H9 (cell line): ENCODE measurements at regions not wholly inside any gene's neighbourhood (a gene's known extent, or its start where the extent isn't known, plus 50 kb on each side); places are given as distances from the start of the nearest gene placed in this dataset.

Source experiments
- DNase-seq: peaks from one replicate; pipeline ENCODE4 v3.0.0-alpha.2; 2017
- H2AFZ ChIP-seq: one replicate; pipeline ENCODE4 v1.6.1; 2013; ENCODE audit warnings: mild to moderate bottlenecking, low read length, control low read depth, moderate library complexity
- H2AK5ac ChIP-seq: 2 replicates; pipeline ENCODE4 v1.6.1; 2013; ENCODE audit warnings: low read length, control low read depth, mixed read lengths; ENCODE audit not compliant: insufficient read length
- H2BK120ac ChIP-seq: one replicate; pipeline ENCODE4 v1.6.1; 2013; ENCODE audit warnings: low read depth, mild to moderate bottlenecking, low read length, control low read depth, inconsistent platforms; ENCODE audit not compliant: poor library complexity, severe bottlenecking
- H2BK12ac ChIP-seq: 2 replicates; pipeline ENCODE4 v1.6.1; 2013; ENCODE audit warnings: low read length, control low read depth, mixed read lengths, low read depth; ENCODE audit not compliant: insufficient read length
- H2BK15ac ChIP-seq: 2 replicates; pipeline ENCODE4 v1.6.1; 2013; ENCODE audit warnings: low read depth, low read length, control low read depth
- H2BK20ac ChIP-seq: one replicate; pipeline ENCODE4 v1.6.1; 2013; ENCODE audit warnings: low read depth, mild to moderate bottlenecking, low read length, control low read depth, inconsistent platforms; ENCODE audit not compliant: poor library complexity, severe bottlenecking
- H2BK5ac ChIP-seq: 2 replicates; pipeline ENCODE4 v1.6.1; 2013; ENCODE audit warnings: low read length, control low read depth, mixed read lengths; ENCODE audit not compliant: insufficient read length
- H3K14ac ChIP-seq: 2 replicates; pipeline ENCODE4 v1.6.1; 2013; ENCODE audit warnings: low read length, control low read depth; ENCODE audit not compliant: insufficient read depth
- H3K18ac ChIP-seq: 2 replicates; pipeline ENCODE4 v1.6.1; 2013; ENCODE audit warnings: low read depth, mild to moderate bottlenecking, mixed read lengths, low read length, control low read depth; ENCODE audit not compliant: insufficient read length
- H3K23ac ChIP-seq: 2 replicates; pipeline ENCODE4 v1.6.1; 2013; ENCODE audit warnings: low read length, control low read depth, mixed read lengths, low read depth; ENCODE audit not compliant: insufficient read length
- H3K23me2 ChIP-seq: 2 replicates; pipeline ENCODE4 v1.6.1; 2013; ENCODE audit warnings: low read depth, mild to moderate bottlenecking, mixed read lengths, low read length, control low read depth; ENCODE audit not compliant: insufficient read length, poor library complexity, severe bottlenecking
- H3K27ac ChIP-seq: 2 replicates; pipeline ENCODE4 v1.5.1; 2013; ENCODE audit warnings: low read length, control low read depth, mixed read lengths, low read depth; ENCODE audit not compliant: insufficient read length
- H3K27me3 ChIP-seq: 2 replicates; pipeline ENCODE4 v1.6.1; 2013; ENCODE audit warnings: low read length, control low read depth, inconsistent platforms; ENCODE audit not compliant: insufficient read depth
- H3K4ac ChIP-seq: 2 replicates; pipeline ENCODE4 v1.6.1; 2013; ENCODE audit warnings: low read depth, mild to moderate bottlenecking, control low read depth, inconsistent platforms, low read length, moderate library complexity
- H3K4me1 ChIP-seq: 2 replicates; pipeline ENCODE4 v1.6.1; 2013; ENCODE audit warnings: low read length, control low read depth, inconsistent platforms; ENCODE audit not compliant: insufficient read depth
- H3K4me2 ChIP-seq: 2 replicates; pipeline ENCODE4 v1.6.1; 2013; ENCODE audit warnings: low read length, control low read depth, mixed read lengths; ENCODE audit not compliant: insufficient read length, insufficient read depth
- H3K56ac ChIP-seq: 2 replicates; pipeline ENCODE4 v1.6.1; 2013; ENCODE audit warnings: low read depth, mild to moderate bottlenecking, mixed read lengths, low read length, control low read depth; ENCODE audit not compliant: insufficient read length
- H3K79me1 ChIP-seq: 2 replicates; pipeline ENCODE4 v1.6.1; 2013; ENCODE audit warnings: low read depth, mild to moderate bottlenecking, moderate library complexity, low read length, control low read depth, inconsistent platforms; ENCODE audit not compliant: insufficient read depth, poor library complexity, severe bottlenecking
- H3K79me2 ChIP-seq: 2 replicates; pipeline ENCODE4 v1.6.1; 2013; ENCODE audit warnings: low read length, control low read depth, inconsistent platforms; ENCODE audit not compliant: insufficient read depth
- H3K9ac ChIP-seq: 2 replicates; pipeline ENCODE4 v1.6.1; 2013; ENCODE audit warnings: low read length, control low read depth, mixed read lengths; ENCODE audit not compliant: insufficient read length; ENCODE audit errors: extremely low read depth
- H3K9me3 ChIP-seq: one replicate; pipeline ENCODE4 v1.6.1; 2013; ENCODE audit warnings: low read depth, low read length, inconsistent platforms; ENCODE audit not compliant: control insufficient read depth
- H3T11ph ChIP-seq: one replicate; pipeline ENCODE4 v1.6.1; 2013; ENCODE audit warnings: mild to moderate bottlenecking, low read length, control low read depth, inconsistent platforms
- H4K20me1 ChIP-seq: one replicate; pipeline ENCODE4 v1.6.1; 2013; ENCODE audit not compliant: control insufficient read depth, insufficient read length, insufficient read depth
- H4K5ac ChIP-seq: 2 replicates; pipeline ENCODE4 v1.6.1; 2013; ENCODE audit warnings: low read depth, mild to moderate bottlenecking, mixed read lengths, low read length, control low read depth; ENCODE audit not compliant: insufficient read length
- H4K8ac ChIP-seq: replicated peaks from 2 replicates; pipeline ENCODE4 v1.6.1; 2013; ENCODE audit warnings: low read length, control low read depth, mixed read lengths, low read depth; ENCODE audit not compliant: insufficient read length
- H4K91ac ChIP-seq: 2 replicates; pipeline ENCODE4 v1.6.1; 2013; ENCODE audit warnings: low read depth, mild to moderate bottlenecking, moderate library complexity, mixed read lengths, low read length, control low read depth; ENCODE audit not compliant: insufficient read length
- H3K27ac Mint-ChIP-seq, 3 experiments: 2 replicates in 2 of 3; 3 replicates in 1 of 3; pipeline ENCODE4 v1.8.0; 2020 to 2021; ENCODE audit warnings: mixed read lengths in 3 of 3, mild to moderate bottlenecking in 1 of 3, moderate library complexity in 1 of 3
- H3K27me3 Mint-ChIP-seq: 2 replicates; pipeline ENCODE4 v1.8.0; 2021; ENCODE audit warnings: low read depth, mild to moderate bottlenecking, moderate library complexity, mixed read lengths
- H3K36me3 Mint-ChIP-seq, 3 experiments: 2 replicates in 2 of 3; 3 replicates in 1 of 3; pipeline ENCODE4 v1.8.0; 2020 to 2021; ENCODE audit warnings: low read depth in 3 of 3, mixed read lengths in 3 of 3; ENCODE audit not compliant: insufficient read depth in 1 of 3
- H3K4me1 Mint-ChIP-seq, 2 experiments: 2 replicates each; pipeline ENCODE4 v1.8.0; 2020; ENCODE audit warnings: mixed read lengths in 2 of 2
- H3K4me3 Mint-ChIP-seq, 2 experiments: 2 replicates in 1 of 2; 3 replicates in 1 of 2; pipeline ENCODE4 v1.8.0; 2020 to 2021; ENCODE audit warnings: mild to moderate bottlenecking in 2 of 2, mixed read lengths in 2 of 2, moderate library complexity in 1 of 2
- H3K9me3 Mint-ChIP-seq, 2 experiments: 2 replicates in 1 of 2; 3 replicates in 1 of 2; pipeline ENCODE4 v1.8.0; 2020; ENCODE audit warnings: mild to moderate bottlenecking in 2 of 2, mixed read lengths in 2 of 2, moderate library complexity in 1 of 2
- WGBS: extraction: QIAGEN DNeasy Blood & Tissue Kit; methylation state at CpG from one replicate; pipeline ENCODE4 v1.1.7; 2013; ENCODE audit warnings: missing lambda C conversion rate, low lambda C conversion rate, mixed read lengths; ENCODE audit not compliant: insufficient read length; ENCODE audit errors: extremely low coverage; 5-methylcytosine and 5-hydroxymethylcytosine counted together
- TF ChIP-seq, protein P1 (sequence below): fragments of 200-600 bp; sonication (generic); conservative IDR thresholded peaks from 3 replicates; pipeline ENCODE4 v1.8.0; 2021; ENCODE audit warnings: antibody characterized with exemption, mild to moderate bottlenecking

DNA sequence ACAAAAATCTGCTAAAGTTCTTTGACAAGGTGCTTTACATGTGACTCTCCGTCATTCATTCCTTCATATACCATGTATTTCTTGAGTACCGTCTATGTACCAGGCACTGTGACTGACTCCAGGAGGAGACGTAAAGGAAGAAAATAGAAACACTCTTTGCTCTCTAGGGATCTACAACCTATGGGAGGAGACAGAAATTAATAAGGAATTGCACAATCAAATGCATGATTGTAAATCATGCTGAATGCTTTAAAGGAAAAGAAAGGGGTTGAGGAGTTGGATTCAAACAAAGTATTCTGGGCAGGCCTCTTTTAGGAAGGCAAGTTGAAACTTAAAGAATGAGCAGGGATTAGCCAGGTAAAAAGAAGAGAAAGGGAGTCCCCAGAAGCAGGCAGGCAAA, 239.1 kb upstream of the FGGY start:
- Histone ChIP-seq H4K8ac (no peak overlapping the region), H3K23me2 (no peaks in the 10 kb centered on the region), H3K18ac (peak overlapping the region; percentile 2), H2BK15ac (no peak overlapping the region), H2BK5ac (no peak overlapping the region), H2BK120ac (no peak overlapping the region), H3K4me2 (no peak overlapping the region), H3K23ac (no peak overlapping the region), H3K9me3 (no peaks in the 10 kb centered on the region), H3K9ac (no peak overlapping the region), H3K79me2 (no peaks in the 10 kb centered on the region), H4K20me1 (no peaks in the 10 kb centered on the region), H2AK5ac (no peak overlapping the region), H3K27me3 (no peaks in the 10 kb centered on the region), H3K79me1 (no peaks in the 10 kb centered on the region), H3K27ac (no peak overlapping the region), H4K5ac (no peak overlapping the region), H2AFZ (no peak overlapping the region), H3K4ac (no peak overlapping the region), H3K56ac (no peak overlapping the region), H4K91ac (no peak overlapping the region), H3T11ph (no peak overlapping the region), H2BK12ac (no peak overlapping the region), H3K14ac (0 out of 2 replicates have a peak overlapping the region, but pooled peaks have one; percentile 26), H3K4me1 (peaks cover 7% of the 10 kb centered on the region; the same call in 1 of the 2 replicates), H2BK20ac (peak overlapping the region; percentile 29)
- peak overlapping the region in 2 of 3 experiments; percentile 24 to 56; a peak in 5 of 7 replicates for H3K27ac Mint-ChIP-seq
- no peaks in the 10 kb centered on the region; a peak in 1 of 5 replicates for H3K9me3 Mint-ChIP-seq
- H3K27me3 Mint-ChIP-seq: no peaks in the 10 kb centered on the region
- peaks cover 44 to 48% of the 10 kb centered on the region in 2 experiments for H3K4me1 Mint-ChIP-seq
- peaks cover 0 to 3% (median 1%) of the 10 kb centered on the region in 3 experiments; a peak in 1 of 7 replicates for H3K36me3 Mint-ChIP-seq
- DNase-seq: no peak
- no CpG with 5 or more reads among the region's 3 CpGs for WGBS
- no peak overlapping the region for H3K4me3 Mint-ChIP-seq
- TF ChIP-seq, protein P1, sequence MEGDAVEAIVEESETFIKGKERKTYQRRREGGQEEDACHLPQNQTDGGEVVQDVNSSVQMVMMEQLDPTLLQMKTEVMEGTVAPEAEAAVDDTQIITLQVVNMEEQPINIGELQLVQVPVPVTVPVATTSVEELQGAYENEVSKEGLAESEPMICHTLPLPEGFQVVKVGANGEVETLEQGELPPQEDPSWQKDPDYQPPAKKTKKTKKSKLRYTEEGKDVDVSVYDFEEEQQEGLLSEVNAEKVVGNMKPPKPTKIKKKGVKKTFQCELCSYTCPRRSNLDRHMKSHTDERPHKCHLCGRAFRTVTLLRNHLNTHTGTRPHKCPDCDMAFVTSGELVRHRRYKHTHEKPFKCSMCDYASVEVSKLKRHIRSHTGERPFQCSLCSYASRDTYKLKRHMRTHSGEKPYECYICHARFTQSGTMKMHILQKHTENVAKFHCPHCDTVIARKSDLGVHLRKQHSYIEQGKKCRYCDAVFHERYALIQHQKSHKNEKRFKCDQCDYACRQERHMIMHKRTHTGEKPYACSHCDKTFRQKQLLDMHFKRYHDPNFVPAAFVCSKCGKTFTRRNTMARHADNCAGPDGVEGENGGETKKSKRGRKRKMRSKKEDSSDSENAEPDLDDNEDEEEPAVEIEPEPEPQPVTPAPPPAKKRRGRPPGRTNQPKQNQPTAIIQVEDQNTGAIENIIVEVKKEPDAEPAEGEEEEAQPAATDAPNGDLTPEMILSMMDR: no peak
